Mesodermal cell (in vitro differentiated cells): ENCODE measurements at regions not wholly inside any gene's neighbourhood (a gene's known extent, or its start where the extent isn't known, plus 50 kb on each side); places are given as distances from the start of the nearest gene placed in this dataset.

Experiments
- H3K27ac ChIP-seq: 2 replicates; pipeline ENCODE4 v1.7.0; 2013; ENCODE audit warnings: mild to moderate bottlenecking, low read depth, low read length, moderate library complexity; ENCODE audit not compliant: severe bottlenecking
- H3K36me3 ChIP-seq: 2 replicates; pipeline ENCODE4 v1.7.1; 2013; ENCODE audit warnings: mild to moderate bottlenecking, low read length, moderate library complexity; ENCODE audit not compliant: control insufficient read depth, insufficient read depth
- H3K4me1 ChIP-seq: one replicate; pipeline ENCODE4 v1.7.1; 2013; ENCODE audit warnings: mild to moderate bottlenecking, low read length; ENCODE audit not compliant: insufficient read depth, control insufficient read depth, poor library complexity, severe bottlenecking
- H3K4me3 ChIP-seq: 2 replicates; pipeline ENCODE4 v1.7.0; 2013; ENCODE audit warnings: low read length, control low read depth, mild to moderate bottlenecking; ENCODE audit not compliant: insufficient read depth, poor library complexity, severe bottlenecking; ENCODE audit errors: extremely low read depth
- H3K9me3 ChIP-seq: 2 replicates; pipeline ENCODE4 v1.7.1; 2013; ENCODE audit warnings: mild to moderate bottlenecking, low read length, moderate library complexity; ENCODE audit not compliant: control insufficient read depth
- WGBS, 2 experiments: methylation state at CpG; one replicate each; pipeline ENCODE4 v1.1.5; 2013; ENCODE audit warnings: missing lambda C conversion rate in 2 of 2; ENCODE audit not compliant: insufficient coverage in 2 of 2; 5-methylcytosine and 5-hydroxymethylcytosine counted together

- no peaks in the 10 kb centered on the region for H3K9me3 ChIP-seq
- no peak overlapping the region for H3K4me3 ChIP-seq
- no peak overlapping the region for H3K27ac ChIP-seq
- H3K36me3 ChIP-seq: no peaks in the 10 kb centered on the region
- no peaks in the 10 kb centered on the region for H3K4me1 ChIP-seq
Measured at GRCh38 chr3:82942041-82942440, 1180.6 kb upstream of the GBE1 start.

GRCh38 chr3:82940124-82940523 lies 1178.7 kb upstream of the GBE1 start:
- no peaks in the 10 kb centered on the region for H3K4me1 ChIP-seq
- H3K9me3 ChIP-seq: no peaks in the 10 kb centered on the region
- H3K27ac ChIP-seq: no peak overlapping the region
- no peaks in the 10 kb centered on the region for H3K36me3 ChIP-seq
- H3K4me3 ChIP-seq: no peak overlapping the region
- WGBS, 2 experiments: 91 to 98% methylated on average over 10 to 11 of the region's 16 CpGs

- 86 to 89% methylated on average over 4 to 9 of the region's 12 CpGs for WGBS, 2 experiments
- no peak overlapping the region for H3K27ac ChIP-seq
- no peak overlapping the region for H3K4me3 ChIP-seq
- H3K36me3 ChIP-seq: no peaks in the 10 kb centered on the region
- H3K4me1 ChIP-seq: no peaks in the 10 kb centered on the region
- H3K9me3 ChIP-seq: no peaks in the 10 kb centered on the region
Measured at GRCh38 chr3:82939491-82940097, 1178.1 kb upstream of the GBE1 start.

GRCh38 chr3:82938821-82939328 lies 1177.4 kb upstream of the GBE1 start:
- Histone ChIP-seq H3K4me3 (no peak overlapping the region), H3K36me3 (no peaks in the 10 kb centered on the region), H3K27ac (no peak overlapping the region), H3K4me1 (no peaks in the 10 kb centered on the region), H3K9me3 (no peaks in the 10 kb centered on the region)
- 95 to 97% methylated on average over 9 to 13 of the region's 19 CpGs for WGBS, 2 experiments

- no peak overlapping the region for H3K4me3 ChIP-seq
- no peaks in the 10 kb centered on the region for H3K4me1 ChIP-seq
- H3K9me3 ChIP-seq: no peaks in the 10 kb centered on the region
- no peaks in the 10 kb centered on the region for H3K36me3 ChIP-seq
- WGBS, 2 experiments: 100% methylated on average over 1 of the region's 5 CpGs
- H3K27ac ChIP-seq: no peak overlapping the region
Measured at GRCh38 chr3:82927309-82928253, 1166.1 kb upstream of the GBE1 start.

- WGBS, 2 experiments: 50 to 58% methylated on average over 1 to 2 of the region's 3 CpGs
- H3K4me3 ChIP-seq: no peak overlapping the region
- H3K36me3 ChIP-seq: no peaks in the 10 kb centered on the region
- no peaks in the 10 kb centered on the region for H3K4me1 ChIP-seq
- H3K27ac ChIP-seq: no peak overlapping the region
- no peaks in the 10 kb centered on the region for H3K9me3 ChIP-seq
Measured at GRCh38 chr3:82891028-82891427, 1129.6 kb upstream of the GBE1 start.

- no peaks in the 10 kb centered on the region for H3K4me1 ChIP-seq
- no peaks in the 10 kb centered on the region for H3K9me3 ChIP-seq
- H3K27ac ChIP-seq: no peak overlapping the region
- no peaks in the 10 kb centered on the region for H3K36me3 ChIP-seq
- H3K4me3 ChIP-seq: no peak overlapping the region
- WGBS, 2 experiments: 100% methylated on average over 1 of the region's 2 CpGs
Measured at GRCh38 chr3:82883072-82883471, 1121.6 kb upstream of the GBE1 start.

- WGBS, 2 experiments: no CpG with 5 or more reads among the region's 1 CpG
- Histone ChIP-seq H3K4me1 (no peaks in the 10 kb centered on the region), H3K36me3 (no peaks in the 10 kb centered on the region), H3K27ac (no peak overlapping the region), H3K4me3 (no peak overlapping the region), H3K9me3 (no peaks in the 10 kb centered on the region)
Measured at GRCh38 chr3:82875401-82875800, 1114.0 kb upstream of the GBE1 start.

GRCh38 chr3:82839871-82840270 lies 1078.4 kb upstream of the GBE1 start:
- Histone ChIP-seq H3K4me3 (no peak overlapping the region), H3K27ac (no peak overlapping the region), H3K36me3 (no peaks in the 10 kb centered on the region), H3K4me1 (no peaks in the 10 kb centered on the region), H3K9me3 (no peaks in the 10 kb centered on the region)

GRCh38 chr3:82834098-82834497 lies 1072.7 kb upstream of the GBE1 start:
- Histone ChIP-seq H3K4me3 (no peak overlapping the region), H3K36me3 (no peaks in the 10 kb centered on the region), H3K4me1 (no peaks in the 10 kb centered on the region), H3K27ac (no peak overlapping the region), H3K9me3 (no peaks in the 10 kb centered on the region)
- WGBS, 2 experiments: 81 to 97% methylated on average over 2 to 3 of the region's 4 CpGs

GRCh38 chr3:82824491-82824890 lies 1063.0 kb upstream of the GBE1 start:
- no peaks in the 10 kb centered on the region for H3K9me3 ChIP-seq
- no CpG with 5 or more reads among the region's 2 CpGs for WGBS, 2 experiments
- no peaks in the 10 kb centered on the region for H3K36me3 ChIP-seq
- H3K27ac ChIP-seq: no peak overlapping the region
- H3K4me3 ChIP-seq: no peak overlapping the region
- H3K4me1 ChIP-seq: no peaks in the 10 kb centered on the region
